ENCODE measurements at regions not wholly inside any gene's neighbourhood (a gene's known extent, or its start where the extent isn't known, plus 50 kb on each side); places are given as distances from the start of the nearest gene placed in this dataset.
A peak's percentile ranks its signal among the peaks of the same experiment; 100 is the strongest.

DNA sequence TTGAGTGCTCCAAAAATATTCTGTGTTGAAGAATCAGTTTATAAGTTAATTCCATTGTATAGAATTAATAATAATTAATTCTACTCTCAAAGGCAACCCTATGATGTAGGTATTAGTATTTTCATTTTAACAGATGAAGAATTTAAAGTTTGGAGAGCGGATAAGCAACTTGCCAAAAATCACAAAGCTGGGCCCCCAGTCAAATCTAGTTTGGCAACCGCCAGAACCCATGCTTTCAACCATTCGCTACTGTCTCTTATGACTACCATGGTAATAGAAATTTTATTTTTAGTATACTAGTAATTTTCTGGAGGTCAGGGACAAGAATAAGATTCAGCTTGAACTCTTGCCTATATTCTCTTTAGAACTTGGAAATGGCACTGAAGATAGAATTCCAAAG is 229.8 kb downstream of the IBTK start:
- DNase-seq (ENCODE audit: low read depth), result no peak
- TF ChIP-seq, protein P1, sequence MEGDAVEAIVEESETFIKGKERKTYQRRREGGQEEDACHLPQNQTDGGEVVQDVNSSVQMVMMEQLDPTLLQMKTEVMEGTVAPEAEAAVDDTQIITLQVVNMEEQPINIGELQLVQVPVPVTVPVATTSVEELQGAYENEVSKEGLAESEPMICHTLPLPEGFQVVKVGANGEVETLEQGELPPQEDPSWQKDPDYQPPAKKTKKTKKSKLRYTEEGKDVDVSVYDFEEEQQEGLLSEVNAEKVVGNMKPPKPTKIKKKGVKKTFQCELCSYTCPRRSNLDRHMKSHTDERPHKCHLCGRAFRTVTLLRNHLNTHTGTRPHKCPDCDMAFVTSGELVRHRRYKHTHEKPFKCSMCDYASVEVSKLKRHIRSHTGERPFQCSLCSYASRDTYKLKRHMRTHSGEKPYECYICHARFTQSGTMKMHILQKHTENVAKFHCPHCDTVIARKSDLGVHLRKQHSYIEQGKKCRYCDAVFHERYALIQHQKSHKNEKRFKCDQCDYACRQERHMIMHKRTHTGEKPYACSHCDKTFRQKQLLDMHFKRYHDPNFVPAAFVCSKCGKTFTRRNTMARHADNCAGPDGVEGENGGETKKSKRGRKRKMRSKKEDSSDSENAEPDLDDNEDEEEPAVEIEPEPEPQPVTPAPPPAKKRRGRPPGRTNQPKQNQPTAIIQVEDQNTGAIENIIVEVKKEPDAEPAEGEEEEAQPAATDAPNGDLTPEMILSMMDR (IDR thresholded peaks at IDR 0.05; ENCODE audit: low read depth, low read length, missing control alignments), result no peak

DNA sequence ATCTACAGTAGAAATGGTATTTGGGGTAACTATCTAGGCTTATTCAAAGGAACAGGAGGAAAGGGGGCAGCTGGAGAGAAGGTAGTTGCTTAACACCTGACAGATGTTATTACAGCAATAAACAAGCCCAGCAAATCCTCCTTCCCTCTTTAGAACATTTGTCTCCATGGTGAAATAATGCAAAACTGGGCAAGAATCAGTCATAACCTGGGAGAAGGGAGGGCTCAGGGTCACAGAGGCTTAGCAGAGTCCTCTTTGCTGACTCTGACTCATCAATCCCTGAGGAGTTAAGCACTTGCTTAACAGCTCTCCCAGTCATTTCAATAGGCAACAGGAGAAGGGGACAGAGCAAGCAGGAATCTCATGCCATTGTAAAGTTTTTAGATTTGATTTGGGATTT is 230.3 kb downstream of the IBTK start:
- TF ChIP-seq, protein P1 (IDR thresholded peaks at IDR 0.05; ENCODE audit: low read depth, low read length, missing control alignments), result no peak
- no peak overlapping the region for H3K4me3 ChIP-seq (ENCODE audit: low read depth, low read length)
- no peak for DNase-seq (ENCODE audit: low read depth)

More for the DNA sequence above, 229.8 kb downstream of the IBTK start:
- H3K4me3 ChIP-seq (ENCODE audit: low read depth, low read length), result no peak overlapping the region

DNA sequence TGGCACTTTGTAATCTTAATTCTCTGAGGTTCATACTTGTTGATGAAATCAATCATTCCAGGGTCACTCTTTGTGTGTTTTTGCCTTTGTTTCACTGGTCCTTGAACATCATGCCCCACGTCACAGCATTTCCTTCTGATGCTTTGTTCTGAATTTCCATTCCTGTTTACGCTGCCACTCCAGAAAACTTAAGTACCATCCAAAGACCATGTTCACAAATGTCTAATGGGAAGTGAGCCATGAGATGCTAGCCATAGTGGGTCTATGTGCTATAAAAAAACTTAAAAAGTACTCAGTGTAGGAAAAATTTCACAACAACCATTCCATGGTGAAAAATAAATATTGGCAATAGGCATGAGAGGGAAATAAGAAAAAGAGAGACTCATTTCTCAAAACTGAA is 232.0 kb downstream of the IBTK start:
- H3K4me3 ChIP-seq (ENCODE audit: low read depth, low read length), result no peak overlapping the region
- TF ChIP-seq, protein P1 (IDR thresholded peaks at IDR 0.05; ENCODE audit: low read depth, low read length, missing control alignments), result no peak
- no peak for DNase-seq (ENCODE audit: low read depth)

DNA sequence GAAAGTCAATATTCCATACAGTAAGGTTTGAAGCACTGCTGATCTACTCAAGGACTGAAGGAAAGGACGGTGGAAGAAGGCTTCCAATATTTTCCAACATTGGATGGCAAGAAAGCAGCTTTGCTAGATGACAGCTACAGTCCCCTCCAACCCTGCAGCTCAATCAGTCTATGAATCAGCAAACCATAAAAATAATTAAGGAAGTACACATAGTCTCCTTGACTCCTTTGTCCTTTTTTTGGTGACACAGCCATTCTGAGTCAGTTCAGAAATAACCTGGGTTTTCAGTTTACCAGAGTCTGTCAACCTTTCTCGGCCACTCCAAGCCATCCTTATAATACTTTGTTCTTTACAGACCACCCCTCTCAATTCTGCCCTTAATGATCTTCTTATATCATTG is 232.5 kb downstream of the IBTK start:
- TF ChIP-seq, protein P1 (IDR thresholded peaks at IDR 0.05; ENCODE audit: low read depth, low read length, missing control alignments), result no peak
- DNase-seq (ENCODE audit: low read depth), result no peak

DNA sequence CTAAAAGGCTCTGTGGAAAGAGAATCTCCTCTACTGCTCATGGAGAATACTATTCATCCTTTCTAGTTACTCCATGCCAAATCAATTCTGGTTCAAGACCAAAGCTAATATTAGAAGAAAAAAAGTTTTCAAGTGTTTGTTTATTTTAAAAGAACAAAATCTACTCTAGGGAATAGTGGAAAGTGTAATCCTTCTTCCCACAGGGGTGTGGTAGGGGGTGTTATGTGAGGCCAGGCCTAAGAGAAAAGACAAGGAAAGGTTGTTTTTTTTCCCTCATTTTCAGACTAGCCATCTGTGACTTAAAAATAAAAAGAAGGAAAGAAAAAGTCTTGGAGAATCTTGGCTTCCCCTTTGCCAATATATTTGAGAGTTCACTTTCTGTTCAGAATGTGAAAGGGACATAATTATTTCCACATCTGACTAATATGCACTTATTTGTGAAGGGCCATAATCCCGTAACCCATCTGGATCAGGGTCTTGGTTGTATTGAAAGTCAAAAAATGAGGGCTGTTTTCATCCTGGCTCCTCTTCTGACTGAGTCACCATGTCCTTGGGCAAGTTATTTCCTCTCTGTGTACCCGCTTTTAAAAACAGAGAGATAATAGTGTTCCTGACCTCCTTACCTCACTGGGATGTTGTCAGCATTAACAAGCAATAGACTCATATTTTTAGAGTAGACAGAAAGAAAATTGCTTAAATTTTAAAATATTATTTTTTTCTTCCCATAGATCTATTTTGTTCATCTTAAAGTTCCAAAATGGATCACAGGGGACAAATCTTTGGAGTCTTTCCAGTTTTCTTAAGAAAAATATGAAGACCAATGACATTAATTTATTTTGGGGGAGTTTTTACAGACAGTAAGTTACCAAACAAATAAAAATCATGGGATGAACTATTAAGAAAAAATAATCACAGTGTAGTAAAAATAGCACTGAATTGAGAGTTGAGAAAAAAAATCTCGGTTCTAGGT is 233.7 kb downstream of the IBTK start:
- DNase-seq (ENCODE audit: low read depth), result no peak
- TF ChIP-seq, protein P1 (IDR thresholded peaks at IDR 0.05; ENCODE audit: low read depth, low read length, missing control alignments), result no peak
- H3K4me3 ChIP-seq (ENCODE audit: low read depth, low read length), result no peak overlapping the region

More for the DNA sequence above, 232.5 kb downstream of the IBTK start:
- H3K4me3 ChIP-seq (ENCODE audit: low read depth, low read length), result no peak overlapping the region

DNA sequence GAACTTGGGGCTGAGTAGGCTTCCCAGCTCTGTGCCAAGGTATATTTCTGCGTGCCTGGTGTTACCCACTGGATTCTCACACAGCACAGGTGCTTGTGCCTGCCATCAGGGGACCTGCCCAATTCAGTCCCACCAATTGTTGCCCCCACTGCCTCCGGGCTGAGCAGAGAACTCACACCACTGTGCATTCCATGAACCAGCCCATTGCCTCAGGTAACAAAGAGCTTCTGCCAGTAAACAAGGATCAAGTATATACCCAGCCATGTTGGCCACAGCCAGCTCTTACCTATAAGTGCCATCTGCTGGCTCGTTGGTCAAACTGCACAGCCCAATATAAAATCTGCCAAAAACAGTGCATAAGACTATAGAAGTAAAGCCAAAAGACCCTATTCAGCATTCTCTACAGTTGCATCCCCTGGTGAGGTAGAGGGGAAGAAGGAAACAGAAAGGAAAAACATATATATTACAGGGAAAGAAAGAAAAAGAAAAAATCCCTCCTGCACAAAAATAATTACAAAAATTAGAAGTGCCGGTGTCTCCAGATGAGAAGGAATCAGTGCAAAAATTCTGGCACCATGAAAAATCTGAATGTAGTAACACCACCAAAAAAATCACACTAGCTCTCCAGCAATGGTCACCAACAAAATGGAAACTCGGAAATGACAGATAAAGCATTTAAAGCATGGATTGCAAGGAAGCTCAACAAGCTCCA is 241.4 kb downstream of the IBTK start:
- no peak for DNase-seq (ENCODE audit: low read depth)
- TF ChIP-seq, protein P1 (IDR thresholded peaks at IDR 0.05; ENCODE audit: low read depth, low read length, missing control alignments), result peak; percentile 74
- no peak overlapping the region for H3K4me3 ChIP-seq (ENCODE audit: low read depth, low read length)
